ENCODE measurements at regions not wholly inside any gene's neighbourhood (a gene's known extent, or its start where the extent isn't known, plus 50 kb on each side); places are given as distances from the start of the nearest gene placed in this dataset.
"Not testable (repeated sequence)": the region's sequence is repeated elsewhere in the genome, so short reads cannot be mapped to it uniquely, and the experiment has no call there.

GRCh38 chr2:128667391-128667790, 348.7 kb upstream of the HS6ST1 start:
- no peak overlapping the region for H3K4me3 ChIP-seq (ENCODE audit: low read depth, low read length)
- DNase-seq (ENCODE audit: low read depth): no peak
- no peak for TF ChIP-seq CTCF (conservative IDR thresholded peaks at IDR 0.05; ENCODE audit: low read depth, low read length)

GRCh38 chr2:128668946-128669345, 350.3 kb upstream of the HS6ST1 start:
- no peak for DNase-seq (ENCODE audit: low read depth)
- no peak overlapping the region for H3K4me3 ChIP-seq (ENCODE audit: low read depth, low read length)
- TF ChIP-seq CTCF (conservative IDR thresholded peaks at IDR 0.05; ENCODE audit: low read depth, low read length): no peak

- no peak for DNase-seq (ENCODE audit: low read depth)
- H3K4me3 ChIP-seq (ENCODE audit: low read depth, low read length): no peak overlapping the region
- TF ChIP-seq CTCF (conservative IDR thresholded peaks at IDR 0.05; ENCODE audit: low read depth, low read length): no peak
These were observed 351.4 kb upstream of the HS6ST1 start for GRCh38 chr2:128670066-128670465.

- not testable (repeated sequence) for H3K4me3 ChIP-seq (ENCODE audit: low read depth, low read length); DNase-seq (ENCODE audit: low read depth)
These were observed 353.5 kb upstream of the HS6ST1 start for GRCh38 chr2:128671981-128672757.

GRCh38 chr2:128679680-128680079, 361.0 kb upstream of the HS6ST1 start:
- H3K4me3 ChIP-seq (ENCODE audit: low read depth, low read length); DNase-seq (ENCODE audit: low read depth): not testable (repeated sequence)

GRCh38 chr2:128681507-128681906, 362.8 kb upstream of the HS6ST1 start:
- H3K4me3 ChIP-seq (ENCODE audit: low read depth, low read length): no peak overlapping the region
- peak; percentile 6 for TF ChIP-seq CTCF (conservative IDR thresholded peaks at IDR 0.05; ENCODE audit: low read depth, low read length)
- no peak for DNase-seq (ENCODE audit: low read depth)

GRCh38 chr2:128682266-128682665, 363.6 kb upstream of the HS6ST1 start:
- no peak for DNase-seq (ENCODE audit: low read depth)
- no peak for TF ChIP-seq CTCF (conservative IDR thresholded peaks at IDR 0.05; ENCODE audit: low read depth, low read length)
- no peak overlapping the region for H3K4me3 ChIP-seq (ENCODE audit: low read depth, low read length)

- DNase-seq (ENCODE audit: low read depth): no peak
- TF ChIP-seq CTCF (conservative IDR thresholded peaks at IDR 0.05; ENCODE audit: low read depth, low read length): no peak
These were observed 364.1 kb upstream of the HS6ST1 start for GRCh38 chr2:128682729-128683284.

More at GRCh38 chr2:128682729-128683284, 364.1 kb upstream of the HS6ST1 start:
- H3K4me3 ChIP-seq (ENCODE audit: low read depth, low read length): no peak overlapping the region

Measured in choroid plexus epithelial cell (primary cell).